ENCODE measurements at regions not wholly inside any gene's neighbourhood (a gene's known extent, or its start where the extent isn't known, plus 50 kb on each side); places are given as distances from the start of the nearest gene placed in this dataset.

DNA sequence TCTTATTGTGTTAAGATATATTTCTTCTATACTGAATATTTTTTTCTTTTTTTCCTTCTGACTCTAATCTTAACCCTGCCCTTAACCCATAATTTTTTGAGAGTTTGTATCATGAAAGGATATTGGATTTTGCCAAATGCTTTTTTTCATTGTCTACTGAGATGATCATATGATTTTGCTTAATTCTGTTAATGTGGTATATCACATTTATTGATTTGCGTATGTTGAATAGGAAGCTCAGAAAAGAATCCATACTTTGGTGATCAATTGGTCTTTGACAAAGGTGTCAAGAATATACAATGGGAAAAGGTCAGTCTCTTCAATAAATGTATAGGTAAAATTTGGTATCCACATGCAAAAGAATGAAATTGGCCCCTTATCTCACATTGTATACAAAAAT lies 588.8 kb upstream of the ADGRB3 start:
- TF ChIP-seq FOXK2 (IDR thresholded peaks at IDR 0.05) (no peak), FOXA1 (IDR thresholded peaks at IDR 0.05) (no peak), SP1 (IDR thresholded peaks at IDR 0.05) (no peak), BHLHE40 (IDR thresholded peaks at IDR 0.05; ENCODE audit: borderline replicate concordance) (no peak), SUZ12 (IDR thresholded peaks at IDR 0.05) (no peak), CTBP1 (IDR thresholded peaks at IDR 0.05; ENCODE audit: borderline replicate concordance) (no peak), FOXM1 (IDR thresholded peaks at IDR 0.05; ENCODE audit: borderline replicate concordance) (no peak), NFRKB (IDR thresholded peaks at IDR 0.05) (no peak), ELF4 (IDR thresholded peaks at IDR 0.05) (no peak), ZNF384 (IDR thresholded peaks at IDR 0.05) (no peak), LEF1 (IDR thresholded peaks at IDR 0.05; ENCODE audit: borderline replicate concordance) (no peak), HDGF (IDR thresholded peaks at IDR 0.05; ENCODE audit: borderline replicate concordance) (no peak)
- TF ChIP-seq, protein P1, sequence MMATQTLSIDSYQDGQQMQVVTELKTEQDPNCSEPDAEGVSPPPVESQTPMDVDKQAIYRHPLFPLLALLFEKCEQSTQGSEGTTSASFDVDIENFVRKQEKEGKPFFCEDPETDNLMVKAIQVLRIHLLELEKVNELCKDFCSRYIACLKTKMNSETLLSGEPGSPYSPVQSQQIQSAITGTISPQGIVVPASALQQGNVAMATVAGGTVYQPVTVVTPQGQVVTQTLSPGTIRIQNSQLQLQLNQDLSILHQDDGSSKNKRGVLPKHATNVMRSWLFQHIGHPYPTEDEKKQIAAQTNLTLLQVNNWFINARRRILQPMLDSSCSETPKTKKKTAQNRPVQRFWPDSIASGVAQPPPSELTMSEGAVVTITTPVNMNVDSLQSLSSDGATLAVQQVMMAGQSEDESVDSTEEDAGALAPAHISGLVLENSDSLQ (IDR thresholded peaks at IDR 0.05) = no peak
